HepG2 (cell line): ENCODE measurements at regions not wholly inside any gene's neighbourhood (a gene's known extent, or its start where the extent isn't known, plus 50 kb on each side); places are given as distances from the start of the nearest gene placed in this dataset.

Experiments used
- ATAC-seq: fragments of 200-7000 bp; cut with Tn5 transposase; 3 replicates; pipeline ENCODE4 v1.9.1; 2020; ENCODE audit warnings: mild to moderate bottlenecking, moderate library complexity
- BruUV-seq: library from RNA; stranded (reverse); fragments of 400-500 nt; replicated peaks from 2 replicates; lab custom pipeline; 2021; lab: Mats Ljungman, UMichigan
- CTCF ChIA-PET: fragments of 300-600 bp; formaldehyde crosslinking; extraction: SDS; loops from one replicate; lab custom pipeline; 2021; ENCODE audit warnings: low total read pairs, inconsistent platforms, low intra/inter-chr PET ratio; lab: Yijun Ruan, JAX
- POLR2A ChIA-PET: fragments of 350-600 bp; sonication (Branson Sonifier 250); formaldehyde crosslinking; loops from one replicate; lab custom pipeline; 2020; ENCODE audit warnings: antibody characterized with exemption, inconsistent platforms; lab: Yijun Ruan, JAX
- DNase-seq: peaks from one replicate; pipeline ENCODE4 v3.0.0-alpha.2; 2015; ENCODE audit warnings: low spot score
- FAIRE-seq: peaks from 3 replicates; lab custom pipeline; 2011; peaks lifted over from hg19 to GRCh38; lab: Jason Lieb, UNC
- H2AFZ ChIP-seq: one replicate; pipeline ENCODE4 v1.6.1; 2011; ENCODE audit warnings: low read length, inconsistent platforms
- H3K27ac ChIP-seq: fragments of 300-600 bp; 3 replicates; pipeline ENCODE4 v1.8.0; 2011; ENCODE audit warnings: mixed run types, mild to moderate bottlenecking, mixed read lengths, low read length, inconsistent platforms; ENCODE audit not compliant: insufficient read depth; ENCODE audit errors: extremely low read length
- H3K27me3 ChIP-seq, 2 experiments: fragments of 200-600 bp in 1 of 2; 2 replicates in 1 of 2; 3 replicates in 1 of 2; pipeline versions ENCODE4 v1.6.0 to v1.8.0; 2011; ENCODE audit warnings: low read length in 2 of 2, mild to moderate bottlenecking in 2 of 2, moderate library complexity in 2 of 2, inconsistent platforms in 1 of 2; ENCODE audit not compliant: insufficient read depth in 2 of 2, control insufficient read depth in 1 of 2
- H3K36me3 ChIP-seq, 2 experiments: fragments of 200-600 bp in 1 of 2; replicated peaks in 1 of 2; 2 replicates in 1 of 2; 3 replicates in 1 of 2; pipeline versions ENCODE4 v1.5.1 to v1.8.0; 2011; ENCODE audit warnings: low read length in 2 of 2, inconsistent platforms in 1 of 2; ENCODE audit not compliant: insufficient read depth in 2 of 2, control insufficient read depth in 1 of 2
- H3K4me1 ChIP-seq: 2 replicates; pipeline ENCODE4 v1.5.1; 2012; ENCODE audit warnings: low read length, inconsistent platforms; ENCODE audit not compliant: insufficient read depth
- H3K4me2 ChIP-seq: 2 replicates; pipeline ENCODE4 v1.6.0; 2011; ENCODE audit warnings: low read depth, low read length, inconsistent platforms
- H3K4me3 ChIP-seq, 3 experiments: fragments of 200-600 bp in 1 of 3; sonication (generic), shearing (Covaris generic) in 1 of 3; replicated peaks in 1 of 3; 2 replicates each; pipeline ENCODE4 v1.5.1; 2011 to 2016; ENCODE audit warnings: low read length in 3 of 3, inconsistent platforms in 2 of 3, low read depth in 2 of 3, mild to moderate bottlenecking in 2 of 3, control low read depth in 1 of 3, mixed read lengths in 1 of 3; ENCODE audit not compliant: insufficient read depth in 1 of 3
- H3K79me2 ChIP-seq: one replicate; pipeline ENCODE4 v1.6.1; 2011; ENCODE audit warnings: low read length, inconsistent platforms; ENCODE audit not compliant: insufficient read depth
- H3K9ac ChIP-seq: 2 replicates; pipeline ENCODE4 v1.6.0; 2011; ENCODE audit warnings: mild to moderate bottlenecking, low read depth, low read length, inconsistent platforms; ENCODE audit not compliant: insufficient read depth
- H3K9me3 ChIP-seq: 2 replicates; pipeline ENCODE4 v1.5.1; 2012; ENCODE audit warnings: mild to moderate bottlenecking, low read length
- H4K20me1 ChIP-seq: 2 replicates; pipeline ENCODE4 v1.6.0; 2011; ENCODE audit warnings: inconsistent platforms, mild to moderate bottlenecking, low read length, moderate library complexity; ENCODE audit not compliant: insufficient read depth
- ATF4 ChIP-seq, 2 experiments: fragments of 450-650 bp in 1 of 2; sonication (generic) in 1 of 2; formaldehyde crosslinking; IDR thresholded peaks; 2 replicates each; pipeline versions ENCODE4 v1.5.0 to v1.8.0; 2020 to 2022; ENCODE audit warnings: mild to moderate bottlenecking in 1 of 2, missing genetic modification reagents in 1 of 2
- ATF7-NPFF ChIP-seq: sonication (generic); formaldehyde crosslinking; IDR thresholded peaks from 2 replicates; pipeline ENCODE4 v1.8.1; 2023; ENCODE audit warnings: mild to moderate bottlenecking, low read depth, missing genetic modification reagents, moderate library complexity
- DPF2 ChIP-seq: sonication (generic); formaldehyde crosslinking; IDR thresholded peaks from 2 replicates; pipeline ENCODE4 v1.4.0; 2020; ENCODE audit warnings: mild to moderate bottlenecking, low read depth, missing genetic modification reagents, borderline replicate concordance
- DZIP1 ChIP-seq: sonication (generic); formaldehyde crosslinking; IDR thresholded peaks from 2 replicates; pipeline ENCODE4 v1.5.0; 2020; ENCODE audit warnings: mild to moderate bottlenecking, missing genetic modification reagents
- FOXA3 ChIP-seq: IDR thresholded peaks from 2 replicates; pipeline ENCODE4 v1.6.1; 2016; ENCODE audit warnings: missing genetic modification reagents, missing compliant biosample characterization
- GABPB1 ChIP-seq: IDR thresholded peaks from 2 replicates; pipeline ENCODE4 v1.6.1; 2016; ENCODE audit warnings: mild to moderate bottlenecking, missing genetic modification reagents, moderate library complexity, missing compliant biosample characterization
- HNRNPL ChIP-seq: fragments of 200-400 bp; formaldehyde crosslinking; IDR thresholded peaks from 2 replicates; pipeline ENCODE4 v1.6.1; 2017; ENCODE audit warnings: mild to moderate bottlenecking, low read depth, low read length
- KDM4B ChIP-seq: sonication (generic); formaldehyde crosslinking; IDR thresholded peaks from 2 replicates; pipeline ENCODE4 v1.4.0; 2020; ENCODE audit warnings: missing genetic modification reagents
- MIER3 ChIP-seq: IDR thresholded peaks from 2 replicates; pipeline ENCODE4 v1.6.1; 2016; ENCODE audit warnings: missing compliant biosample characterization, borderline replicate concordance
- MYC ChIP-seq: sonication (generic); formaldehyde crosslinking; IDR thresholded peaks from 2 replicates; pipeline ENCODE4 v1.9.0; 2021; ENCODE audit warnings: missing genetic modification reagents, borderline replicate concordance
- PBX2 ChIP-seq: IDR thresholded peaks from 2 replicates; pipeline ENCODE4 v1.6.1; 2016; ENCODE audit warnings: control low read depth
- RFX1 ChIP-seq: fragments of 450-650 bp; IDR thresholded peaks from 2 replicates; pipeline ENCODE4 v1.6.1; 2017
- SMAD9 ChIP-seq: sonication (generic); formaldehyde crosslinking; IDR thresholded peaks from 2 replicates; pipeline ENCODE4 v1.5.1; 2020; ENCODE audit warnings: mild to moderate bottlenecking, missing genetic modification reagents
- TCF12 ChIP-seq, 2 experiments: fragments of 450-650 bp in 1 of 2; sonication (generic) in 1 of 2; formaldehyde crosslinking in 1 of 2; IDR thresholded peaks; 2 replicates each; pipeline versions ENCODE4 v1.6.1 to v1.8.0; 2017 to 2022; ENCODE audit warnings: antibody characterized with exemption in 1 of 2, mild to moderate bottlenecking in 1 of 2, missing genetic modification reagents in 1 of 2, moderate library complexity in 1 of 2
- ZBTB20 ChIP-seq: sonication (generic); formaldehyde crosslinking; IDR thresholded peaks from 2 replicates; pipeline ENCODE4 v1.8.1; 2023; ENCODE audit warnings: missing genetic modification reagents, low read depth, mild to moderate bottlenecking, borderline replicate concordance
- ZBTB3 ChIP-seq: sonication (generic); formaldehyde crosslinking; IDR thresholded peaks from 2 replicates; pipeline ENCODE4 v1.4.0; 2020; ENCODE audit warnings: low read depth, mild to moderate bottlenecking, moderate library complexity, missing genetic modification reagents, borderline replicate concordance
- ZNF484 ChIP-seq: sonication (generic); formaldehyde crosslinking; IDR thresholded peaks from 2 replicates; pipeline ENCODE4 v1.5.1; 2020; ENCODE audit warnings: mild to moderate bottlenecking, low read depth, missing genetic modification reagents, borderline replicate concordance
- ZNF557 ChIP-seq: sonication (generic); formaldehyde crosslinking; IDR thresholded peaks from 2 replicates; pipeline ENCODE4 v1.4.0; 2020; ENCODE audit warnings: missing genetic modification reagents
- ZNF605 ChIP-seq: sonication (generic); formaldehyde crosslinking; IDR thresholded peaks from 2 replicates; pipeline ENCODE4 v1.8.0; 2022; ENCODE audit warnings: mild to moderate bottlenecking, missing genetic modification reagents
- ZNF816 ChIP-seq: sonication (generic); formaldehyde crosslinking; IDR thresholded peaks from 2 replicates; pipeline ENCODE4 v1.8.0; 2022; ENCODE audit warnings: missing genetic modification reagents, mild to moderate bottlenecking, borderline replicate concordance
- WGBS: methylation state at CpG from one replicate; pipeline ENCODE4 v1.1.6; 2017; ENCODE audit warnings: low lambda C conversion rate; 5-methylcytosine and 5-hydroxymethylcytosine counted together
- in situ Hi-C: cut with HindIII; loops from 2 replicates; pipeline ENCODE4 v1.10.0; 2017; ENCODE audit warnings: low pct_unique_long_range_greater_than_20kb; ENCODE audit not compliant: extremely low pct_ligation_motif_present
- intact Hi-C: fragments of 100-400 bp; cut with micrococcal nuclease; formaldehyde crosslinking; loops from one replicate; pipeline ENCODE4 v1.10.0; 2022; ENCODE audit not compliant: unreplicated experiment

GRCh38 chr14:31966896-31967668 lies 110.0 kb upstream of the ARHGAP5 start:
- DNase-seq (no peak), ATAC-seq (peak; percentile 5), FAIRE-seq (no peak)
- Histone ChIP-seq H2AFZ (peak overlapping the region; percentile 7), H3K4me2 (peak overlapping the region; percentile 65), H4K20me1 (no peaks in the 10 kb centered on the region), H3K4me1 (peaks cover 53% of the 10 kb centered on the region), H3K36me3 (no peaks in the 10 kb centered on the region), H3K79me2 (no peaks in the 10 kb centered on the region), H3K9me3 (peaks cover 12% of the 10 kb centered on the region), H3K9ac (peak overlapping the region; percentile 18), H3K27me3 (no peaks in the 10 kb centered on the region), H3K27ac (peak overlapping the region; percentile 3), H3K4me3 (peak overlapping the region in 2 of 3 experiments; percentile 1 to 20; a peak in 3 of 6 replicates)
- intact Hi-C loops: loop anchor here (2.0 kb wide), 2 partner anchors 24 to 40 kb away; no protein-coding TSS in a partner anchor
- WGBS: 51% methylated on average over 6 of the region's 6 CpGs
- ChIA-PET POLR2A (interaction anchor here (0.9 to 1.2 kb wide), 4 partner anchors 22 to 111 kb away, joined by 3 to 6 read pairs (median 4); no protein-coding TSS in a partner anchor), CTCF (interaction anchor here (0.9 to 1.1 kb wide), 2 partner anchors 32 to 41 kb away, joined by 3 to 5 read pairs; no protein-coding TSS in a partner anchor)
- BruUV-seq: no TSS peak
- in situ Hi-C loops: no loop called here
- no peak for TF ChIP-seq DPF2
- no peak for TF ChIP-seq ZNF816
- no peak for TF ChIP-seq HNRNPL
- TF ChIP-seq ZBTB20 (CRISPR knock-in tag): no peak
- TF ChIP-seq KDM4B (CRISPR knock-in tag): 0 out of 2 replicates have a peak, but pooled peaks have one; percentile 26
- no peak for TF ChIP-seq ZNF557 (CRISPR knock-in tag)
- TF ChIP-seq ZBTB3 (CRISPR knock-in tag): no peak
- no peak; the same call in 1 of the 2 replicates for TF ChIP-seq SMAD9 (CRISPR knock-in tag)
- no peak for TF ChIP-seq ATF4 (CRISPR knock-in tag; IDR thresholded peaks at IDR 0.05)
- no peak for TF ChIP-seq DZIP1 (CRISPR knock-in tag)
- no peak for TF ChIP-seq ZNF605 (CRISPR knock-in tag)
- TF ChIP-seq MIER3 (CRISPR knock-in tag): no peak
- TF ChIP-seq GABPB1: no peak
- TF ChIP-seq RFX1: no peak
- no peak for TF ChIP-seq PBX2 (CRISPR knock-in tag)
- TF ChIP-seq TCF12 (IDR thresholded peaks at IDR 0.05): no peak
- no peak for TF ChIP-seq TCF12 (CRISPR knock-in tag; IDR thresholded peaks at IDR 0.05)
- TF ChIP-seq ZNF484 (CRISPR knock-in tag): no peak
- TF ChIP-seq MYC (CRISPR knock-in tag): no peak
- peak; percentile 20; the same call in 1 of the 2 replicates for TF ChIP-seq FOXA3 (CRISPR knock-in tag)
- TF ChIP-seq ATF7-NPFF: no peak
